ENCODE measurements at regions not wholly inside any gene's neighbourhood (a gene's known extent, or its start where the extent isn't known, plus 50 kb on each side); places are given as distances from the start of the nearest gene placed in this dataset.

- H3K27ac ChIP-seq: peak overlapping the region in 1 of 2 donors; percentile 18
Observed at GRCh38 chr15:67967871-67968431, 86.2 kb upstream of the PIAS1 start.

DNA sequence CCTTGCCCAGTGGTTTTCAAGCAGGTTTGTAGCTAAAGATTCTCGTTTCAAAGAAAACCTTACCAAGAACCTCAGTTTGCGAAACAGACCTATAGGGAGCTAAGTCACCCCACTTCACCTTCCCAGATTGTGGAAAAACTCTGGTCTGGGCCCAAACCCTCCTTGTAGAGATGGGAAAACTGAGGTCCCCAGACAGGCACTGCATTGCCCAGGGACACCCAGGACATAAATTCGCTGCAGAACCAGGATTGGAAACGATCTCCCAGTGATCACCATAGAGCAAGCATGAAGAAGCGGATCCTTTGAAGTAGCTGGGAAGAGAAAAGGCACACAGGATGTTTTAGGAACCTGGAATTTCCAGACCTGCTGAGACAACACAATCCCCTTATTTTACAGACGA lies 85.6 kb upstream of the PIAS1 start:
- Histone ChIP-seq H3K27ac (no peak overlapping the region), H3K36me3 (no peaks in the 10 kb centered on the region), H3K4me3 (peak overlapping the region; percentile 30 to 45), H3K4me1 (peaks cover 0 to 5% of the 10 kb centered on the region in 2 donors), H3K9me3 (no peaks in the 10 kb centered on the region), H3K27me3 (no peaks in the 10 kb centered on the region)
- TF ChIP-seq, protein P1, sequence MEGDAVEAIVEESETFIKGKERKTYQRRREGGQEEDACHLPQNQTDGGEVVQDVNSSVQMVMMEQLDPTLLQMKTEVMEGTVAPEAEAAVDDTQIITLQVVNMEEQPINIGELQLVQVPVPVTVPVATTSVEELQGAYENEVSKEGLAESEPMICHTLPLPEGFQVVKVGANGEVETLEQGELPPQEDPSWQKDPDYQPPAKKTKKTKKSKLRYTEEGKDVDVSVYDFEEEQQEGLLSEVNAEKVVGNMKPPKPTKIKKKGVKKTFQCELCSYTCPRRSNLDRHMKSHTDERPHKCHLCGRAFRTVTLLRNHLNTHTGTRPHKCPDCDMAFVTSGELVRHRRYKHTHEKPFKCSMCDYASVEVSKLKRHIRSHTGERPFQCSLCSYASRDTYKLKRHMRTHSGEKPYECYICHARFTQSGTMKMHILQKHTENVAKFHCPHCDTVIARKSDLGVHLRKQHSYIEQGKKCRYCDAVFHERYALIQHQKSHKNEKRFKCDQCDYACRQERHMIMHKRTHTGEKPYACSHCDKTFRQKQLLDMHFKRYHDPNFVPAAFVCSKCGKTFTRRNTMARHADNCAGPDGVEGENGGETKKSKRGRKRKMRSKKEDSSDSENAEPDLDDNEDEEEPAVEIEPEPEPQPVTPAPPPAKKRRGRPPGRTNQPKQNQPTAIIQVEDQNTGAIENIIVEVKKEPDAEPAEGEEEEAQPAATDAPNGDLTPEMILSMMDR (IDR thresholded peaks at IDR 0.05): no peak
- DNase-seq (ENCODE audit: low spot score): no peak

More at GRCh38 chr15:67967871-67968431, 86.2 kb upstream of the PIAS1 start:
- no peaks in the 10 kb centered on the region for H3K36me3 ChIP-seq
- peak; percentile 84 for DNase-seq (ENCODE audit: low spot score)
- peak overlapping the region; percentile 30 to 45 for H3K4me3 ChIP-seq
- TF ChIP-seq, protein P1 (IDR thresholded peaks at IDR 0.05): no peak
- H3K9me3 ChIP-seq: no peaks in the 10 kb centered on the region
- peaks cover 0 to 5% of the 10 kb centered on the region in 2 donors for H3K4me1 ChIP-seq
- H3K27me3 ChIP-seq: no peaks in the 10 kb centered on the region

DNA sequence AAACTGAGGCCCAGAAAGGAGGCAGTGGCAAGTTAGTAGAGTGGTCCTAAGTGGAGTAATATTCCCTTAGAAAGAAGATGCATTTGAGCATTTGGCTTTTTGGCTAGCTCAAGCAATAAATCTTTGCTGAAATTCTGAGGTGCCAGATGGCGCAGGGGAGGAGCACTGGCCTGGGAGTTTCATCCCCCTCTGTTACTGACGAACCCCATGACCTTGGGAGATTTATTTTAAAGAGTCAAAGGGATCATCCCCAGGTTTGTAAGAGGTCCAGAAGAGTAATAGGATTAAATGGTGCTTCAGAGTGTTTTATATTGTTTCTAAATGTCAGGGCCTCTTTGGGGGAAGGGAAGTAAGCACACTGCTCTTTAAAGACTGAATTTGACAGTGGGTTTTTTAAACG lies 85.1 kb upstream of the PIAS1 start:
- H3K27ac ChIP-seq: no peak overlapping the region
- no peaks in the 10 kb centered on the region for H3K9me3 ChIP-seq
- no peak for DNase-seq (ENCODE audit: low spot score)
- no peaks in the 10 kb centered on the region for H3K27me3 ChIP-seq
- TF ChIP-seq, protein P1 (IDR thresholded peaks at IDR 0.05): no peak
- peaks cover 0 to 5% of the 10 kb centered on the region in 2 donors for H3K4me1 ChIP-seq
- H3K4me3 ChIP-seq: no peak overlapping the region
- H3K36me3 ChIP-seq: no peaks in the 10 kb centered on the region

- TF ChIP-seq, protein P1 (IDR thresholded peaks at IDR 0.05): no peak
- no peaks in the 10 kb centered on the region for H3K9me3 ChIP-seq
- DNase-seq (ENCODE audit: low spot score): no peak
- H3K36me3 ChIP-seq: no peaks in the 10 kb centered on the region
- H3K27me3 ChIP-seq: no peaks in the 10 kb centered on the region
- no peak overlapping the region for H3K27ac ChIP-seq
- no peak overlapping the region for H3K4me3 ChIP-seq
- H3K4me1 ChIP-seq: peaks cover 0 to 5% of the 10 kb centered on the region in 2 donors
Observed at GRCh38 chr15:67969892-67970291, 84.2 kb upstream of the PIAS1 start.

DNA sequence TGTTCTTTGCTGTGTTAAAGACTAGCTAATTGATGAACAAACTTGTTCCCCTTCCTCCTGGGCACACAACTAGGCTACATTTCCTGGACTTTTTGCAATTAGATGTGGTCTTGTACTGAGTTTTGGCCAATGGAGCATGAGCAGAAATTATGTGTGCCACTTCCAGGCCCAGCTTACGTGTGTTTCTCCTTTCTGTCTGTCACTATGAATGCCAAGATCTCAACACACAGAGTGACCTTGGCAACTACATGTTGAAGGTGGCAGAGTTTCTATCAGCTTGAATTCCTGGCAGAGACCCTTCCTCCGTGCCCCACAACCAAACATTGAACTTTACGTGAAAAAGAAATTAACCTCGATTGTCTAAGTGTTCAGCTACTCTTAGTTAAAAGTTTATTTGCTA lies 81.7 kb upstream of the PIAS1 start:
- TF ChIP-seq, protein P1 (IDR thresholded peaks at IDR 0.05): no peak
- Histone ChIP-seq H3K4me1 (peaks cover 0 to 5% of the 10 kb centered on the region in 2 donors), H3K4me3 (no peak overlapping the region), H3K27ac (peak overlapping the region in 1 of 2 donors; percentile 52), H3K9me3 (no peaks in the 10 kb centered on the region), H3K27me3 (no peaks in the 10 kb centered on the region), H3K36me3 (no peaks in the 10 kb centered on the region)
- DNase-seq (ENCODE audit: low spot score): no peak

- H3K27me3 ChIP-seq: no peaks in the 10 kb centered on the region
- TF ChIP-seq, protein P1 (IDR thresholded peaks at IDR 0.05): no peak
- DNase-seq (ENCODE audit: low spot score): no peak
- no peaks in the 10 kb centered on the region for H3K36me3 ChIP-seq
- H3K4me1 ChIP-seq: no peaks in the 10 kb centered on the region
- no peak overlapping the region for H3K4me3 ChIP-seq
- no peak overlapping the region for H3K27ac ChIP-seq
- H3K9me3 ChIP-seq: no peaks in the 10 kb centered on the region
Observed at GRCh38 chr15:67973846-67974245, 80.3 kb upstream of the PIAS1 start.
